ENCODE measurements at regions not wholly inside any gene's neighbourhood (a gene's known extent, or its start where the extent isn't known, plus 50 kb on each side); places are given as distances from the start of the nearest gene placed in this dataset.

- FAIRE-seq (no peak), DNase-seq (ENCODE audit: insufficient read length, low spot score) (no peak)
Observed at GRCh38 chr2:240295256-240296103, 140.0 kb upstream of the GPC1 start.

GRCh38 chr2:240296104-240296406 lies 139.4 kb upstream of the GPC1 start:
- no peak for FAIRE-seq
- DNase-seq (ENCODE audit: insufficient read length, low spot score): no peak

DNA sequence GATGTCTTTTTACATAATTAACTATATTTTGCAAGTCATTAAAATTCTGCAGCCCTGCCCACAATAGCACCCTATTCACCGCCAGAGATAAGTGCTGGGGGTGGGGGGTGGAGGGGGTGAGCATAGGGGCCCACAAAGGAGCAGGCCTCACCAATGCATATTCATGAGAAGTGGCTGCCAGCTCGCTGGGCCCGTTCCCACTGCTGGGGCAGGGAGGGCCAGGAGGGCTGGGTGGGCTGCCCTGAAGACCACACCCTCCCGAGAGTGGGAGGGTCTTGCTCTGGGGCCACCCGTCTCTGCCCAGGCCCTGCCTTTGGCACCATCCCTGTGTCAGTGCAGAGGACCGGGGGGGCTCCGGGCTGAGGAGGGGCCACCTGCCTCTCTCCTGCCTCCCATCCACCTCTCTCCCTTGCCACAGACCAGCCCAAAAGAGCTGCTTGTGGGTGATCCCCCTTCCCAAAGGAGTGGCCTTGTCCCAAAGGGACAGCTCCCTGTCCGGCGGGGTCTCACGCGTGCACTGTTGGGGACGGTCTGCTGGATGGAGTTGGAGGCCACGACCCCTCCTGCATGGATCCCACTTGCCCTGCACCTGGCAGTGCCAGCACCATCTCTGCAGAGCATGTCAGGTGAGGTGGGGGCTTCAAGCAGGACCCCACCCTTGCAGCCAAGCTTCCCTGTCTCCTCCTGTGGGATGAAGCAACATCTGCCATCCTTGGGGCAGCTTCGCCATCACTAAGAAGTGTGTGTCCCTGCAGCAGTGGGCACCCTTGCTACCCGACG lies 138.8 kb upstream of the GPC1 start:
- FAIRE-seq (no peak), DNase-seq (ENCODE audit: insufficient read length, low spot score) (no peak)

DNA sequence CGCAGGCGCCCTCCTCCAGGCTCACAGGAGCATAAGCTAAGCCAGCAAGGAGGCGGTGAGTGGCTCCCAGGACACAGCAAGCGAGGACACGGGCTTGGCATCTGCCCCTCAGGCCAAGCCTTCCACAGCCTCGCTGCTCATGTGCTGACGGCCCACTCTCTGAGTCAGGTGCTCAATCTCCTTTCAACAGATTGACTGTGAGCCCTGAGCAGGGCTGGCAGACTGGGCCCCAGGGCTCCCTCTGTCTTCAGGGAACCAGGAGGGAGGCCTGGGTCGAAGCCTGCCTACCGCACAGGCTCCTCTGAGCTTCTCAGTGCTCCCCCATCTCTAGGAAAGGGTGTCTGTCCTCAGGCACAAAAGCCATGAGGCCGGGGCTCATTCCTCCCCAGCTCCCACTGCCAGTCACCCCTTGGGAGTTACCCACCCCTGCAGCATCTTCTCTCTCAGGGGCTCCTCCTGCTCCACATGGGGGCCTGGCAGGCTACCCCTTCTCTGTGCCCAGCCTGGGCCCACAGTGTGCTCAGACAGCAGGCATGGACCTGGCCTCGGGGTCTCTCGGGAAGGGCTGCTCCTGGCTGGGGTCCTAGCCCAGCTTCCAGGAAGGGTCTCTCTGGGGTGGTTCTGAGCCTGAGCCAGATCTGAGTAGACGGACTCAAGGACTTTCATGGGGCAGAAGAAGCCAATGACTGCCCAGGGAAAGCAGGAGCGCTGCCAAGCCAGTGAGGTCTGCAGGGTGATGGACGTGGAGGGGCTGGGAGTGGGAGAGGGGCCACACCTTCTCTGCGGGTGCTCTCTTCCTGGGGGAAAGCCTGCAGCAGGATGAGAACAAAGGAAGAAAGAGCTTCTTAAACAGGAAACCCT lies 138.0 kb upstream of the GPC1 start:
- FAIRE-seq: no peak

DNA sequence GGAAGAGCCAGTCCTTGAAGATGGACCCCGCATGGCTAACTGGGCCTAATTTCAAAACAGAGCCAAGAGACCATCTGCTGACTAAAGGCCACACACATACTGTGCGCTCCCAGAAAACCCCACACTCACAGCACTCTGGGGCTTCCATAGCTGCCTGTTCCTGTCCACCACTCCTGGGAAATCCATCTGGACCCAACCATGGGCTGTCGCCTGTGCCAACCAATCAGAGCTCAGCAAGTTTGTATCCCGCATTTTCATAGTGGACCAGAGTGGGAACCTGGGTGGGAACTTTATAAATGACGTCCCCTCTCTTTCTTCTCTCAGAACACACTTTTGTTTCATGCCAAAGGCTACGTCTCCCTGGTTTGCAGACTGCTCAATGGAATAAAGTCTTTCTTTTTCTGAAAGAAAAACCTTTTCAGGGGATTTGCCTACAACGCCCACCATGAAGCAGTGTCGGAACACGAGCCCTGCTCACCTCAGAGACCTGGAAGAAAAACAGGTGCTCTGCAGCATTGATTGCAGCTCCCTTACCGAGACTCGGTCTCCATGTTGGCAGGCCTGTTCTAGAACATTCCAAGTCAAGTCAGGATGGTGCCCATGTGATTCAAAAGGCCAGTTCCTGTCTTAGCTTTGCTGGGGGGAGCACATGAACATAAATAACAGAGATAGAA lies 137.2 kb upstream of the GPC1 start:
- FAIRE-seq: no peak
- DNase-seq (ENCODE audit: insufficient read length, low spot score): no peak

More for the DNA sequence above, 138.0 kb upstream of the GPC1 start:
- DNase-seq (ENCODE audit: insufficient read length, low spot score): no peak

- FAIRE-seq (no peak), DNase-seq (ENCODE audit: insufficient read length, low spot score) (no peak)
Observed at GRCh38 chr2:240298803-240299709, 136.4 kb upstream of the GPC1 start.

DNA sequence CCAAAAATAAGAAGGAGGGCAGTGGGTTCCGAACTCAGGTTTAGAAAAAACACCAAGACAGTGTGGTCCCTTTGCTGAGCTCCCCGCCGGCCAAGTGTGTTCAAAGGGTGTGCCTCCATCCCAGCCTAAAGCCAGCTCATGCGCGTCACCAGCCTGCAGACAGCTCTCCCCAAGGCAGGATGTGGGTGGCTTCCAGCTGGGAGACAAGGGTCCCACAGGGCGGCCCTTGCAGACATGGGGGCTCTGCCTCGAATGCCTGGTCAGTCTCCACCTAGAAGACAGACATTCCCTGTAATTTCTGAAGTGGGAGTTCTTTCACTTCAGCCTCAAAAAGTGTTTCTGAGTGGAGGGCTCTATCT lies 135.8 kb upstream of the GPC1 start:
- no peak for DNase-seq (ENCODE audit: insufficient read length, low spot score)
- no peak for FAIRE-seq

DNA sequence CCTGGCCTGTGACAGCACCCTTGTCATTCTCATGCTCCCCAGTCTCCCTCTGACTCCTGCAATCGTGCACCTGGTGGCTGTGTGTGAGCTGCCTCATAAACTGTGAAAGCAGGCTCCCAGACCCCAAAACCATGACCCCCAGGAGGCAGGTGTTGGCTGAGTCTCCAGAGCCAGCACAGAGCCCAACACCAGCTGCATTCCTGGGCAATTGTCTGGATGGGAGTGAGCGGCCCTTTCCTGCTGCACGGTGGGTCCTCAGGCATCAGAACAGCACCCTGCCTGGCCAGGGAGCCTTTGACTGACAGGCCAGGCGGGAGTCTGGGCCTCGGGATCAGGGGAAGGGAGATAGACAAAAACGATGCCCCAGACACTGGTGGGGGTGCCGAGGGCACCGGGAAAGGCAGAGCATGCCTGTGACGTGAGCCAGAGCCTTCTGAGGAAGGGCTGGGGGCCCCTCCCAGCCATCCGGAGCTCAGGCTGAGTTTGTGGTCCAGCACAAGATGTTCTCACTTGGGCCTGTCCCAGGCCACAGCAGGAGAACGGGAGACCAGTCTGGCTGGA lies 135.1 kb upstream of the GPC1 start:
- DNase-seq (ENCODE audit: insufficient read length, low spot score): no peak
- FAIRE-seq: no peak

- DNase-seq (ENCODE audit: insufficient read length, low spot score): no peak
Observed at GRCh38 chr2:240300840-240301239, 134.6 kb upstream of the GPC1 start.

GRCh38 chr2:240301256-240301795 lies 134.1 kb upstream of the GPC1 start:
- FAIRE-seq: no peak
- DNase-seq (ENCODE audit: insufficient read length, low spot score): no peak

More at GRCh38 chr2:240300840-240301239, 134.6 kb upstream of the GPC1 start:
- FAIRE-seq: no peak

DNA sequence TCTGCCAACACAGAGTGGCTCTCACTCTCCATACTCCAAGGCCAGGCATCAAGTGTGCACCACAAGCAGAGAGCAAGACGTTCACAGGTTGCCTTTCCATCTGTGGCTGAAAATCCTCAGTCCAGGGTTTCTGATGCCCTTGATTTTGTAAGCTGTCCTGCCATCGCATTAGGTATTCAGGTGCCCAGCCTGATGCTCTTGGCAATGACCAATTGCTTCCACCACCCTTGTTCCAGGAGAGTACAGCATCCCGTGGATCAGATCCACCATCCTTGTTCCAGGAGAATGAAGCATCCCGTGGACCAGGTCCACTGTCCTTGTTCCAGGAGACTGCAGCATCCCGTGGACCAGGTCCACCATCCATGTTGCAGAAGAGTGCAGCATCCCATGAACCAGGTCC lies 133.4 kb upstream of the GPC1 start:
- FAIRE-seq: no peak

GRCh38 chr2:240302933-240303595 lies 132.4 kb upstream of the GPC1 start:
- FAIRE-seq (no peak), DNase-seq (ENCODE audit: insufficient read length, low spot score) (no peak)

More for the DNA sequence above, 133.4 kb upstream of the GPC1 start:
- DNase-seq (ENCODE audit: insufficient read length, low spot score): no peak

DNA sequence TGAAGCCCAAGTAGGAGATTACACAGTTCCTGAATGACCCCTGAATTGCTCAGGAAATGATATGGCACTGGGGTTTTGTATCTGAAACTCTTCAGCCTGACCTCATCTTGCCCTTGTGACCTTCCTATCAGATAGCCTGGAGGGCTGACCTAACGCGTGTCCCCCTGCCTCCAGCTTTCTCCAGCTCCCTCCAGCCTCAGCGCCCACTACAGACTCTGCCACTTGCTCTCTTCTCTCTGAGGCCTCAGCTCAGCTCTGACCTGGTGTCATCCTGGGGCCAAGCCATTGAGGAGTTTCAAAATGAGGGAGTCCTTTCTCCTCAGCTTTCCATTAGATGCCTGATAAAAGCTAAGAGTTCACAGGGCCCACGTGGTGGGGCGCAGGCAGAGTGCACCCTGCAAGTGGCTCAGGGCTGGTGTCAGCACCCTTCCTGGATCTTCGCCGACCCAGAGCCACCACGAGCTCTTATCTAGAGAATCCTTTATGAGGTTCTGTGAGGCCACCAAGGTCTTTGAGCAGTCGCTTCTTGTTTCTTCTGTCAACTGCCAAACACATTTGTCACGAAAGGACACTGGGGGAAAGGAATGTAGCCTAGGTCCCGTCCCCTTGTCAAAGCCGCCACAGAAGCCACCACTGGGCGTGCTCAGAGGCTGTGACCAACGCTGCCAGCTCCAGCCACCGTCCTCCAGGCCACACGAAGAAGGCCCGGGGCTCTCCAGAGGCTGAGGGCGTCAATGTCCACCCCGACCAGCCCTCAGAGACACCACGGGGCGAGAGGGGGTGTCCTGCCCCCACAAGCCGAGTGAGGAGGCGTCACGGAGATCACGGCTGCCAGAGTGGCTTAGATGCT lies 131.3 kb upstream of the GPC1 start:
- DNase-seq (ENCODE audit: insufficient read length, low spot score) (no peak), FAIRE-seq (no peak)

DNA sequence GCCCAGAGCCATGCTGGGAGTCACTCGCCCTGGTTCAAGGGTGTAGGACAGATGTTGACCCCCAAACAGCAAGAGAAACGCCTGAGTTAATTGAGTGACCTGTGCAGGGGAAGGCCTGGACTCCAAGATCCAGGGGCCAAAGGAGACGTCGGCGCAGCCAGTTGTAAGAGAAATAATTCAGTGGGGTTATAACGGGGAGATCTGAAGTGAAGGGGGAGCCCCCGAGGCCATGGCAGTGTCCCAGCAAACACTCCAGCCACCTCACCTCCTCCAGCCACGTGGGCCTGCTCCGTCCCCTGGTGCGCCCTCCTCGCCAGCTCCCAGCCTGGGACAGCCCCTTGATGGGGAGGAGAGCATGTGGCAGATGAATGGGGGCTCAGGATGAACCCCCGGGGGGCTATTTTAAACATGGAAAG lies 130.7 kb upstream of the GPC1 start:
- no peak for FAIRE-seq
- no peak for DNase-seq (ENCODE audit: insufficient read length, low spot score)

GRCh38 chr2:240305369-240305962 lies 130.0 kb upstream of the GPC1 start:
- no peak for FAIRE-seq

GRCh38 chr2:240306185-240306584 lies 129.3 kb upstream of the GPC1 start:
- FAIRE-seq (no peak), DNase-seq (ENCODE audit: insufficient read length, low spot score) (no peak)

More at GRCh38 chr2:240305369-240305962, 130.0 kb upstream of the GPC1 start:
- DNase-seq (ENCODE audit: insufficient read length, low spot score): no peak

GRCh38 chr2:240308111-240308651 lies 127.3 kb upstream of the GPC1 start:
- DNase-seq (ENCODE audit: insufficient read length, low spot score): no peak
- no peak for FAIRE-seq
